Heart right ventricle (tissue), 16 donors: ENCODE measurements at regions not wholly inside any gene's neighbourhood (a gene's known extent, or its start where the extent isn't known, plus 50 kb on each side); places are given as distances from the start of the nearest gene placed in this dataset.

Experiments
- ATAC-seq, 8 donors: fragments of 200-7000 bp; cut with Tn5 transposase; one replicate each; pipeline ENCODE4 v1.9.1; 2020; ENCODE audit warnings: mild to moderate bottlenecking in 8 of 8, moderate library complexity in 8 of 8, moderate number of reproducible peaks in 1 of 8
- DNase-seq, 2 donors: peaks; one replicate each; pipeline ENCODE4 v3.0.0-alpha.2; 2020
- H3K27ac ChIP-seq, 10 donors: fragments of 200-600 bp; sonication (generic) in 2 of 10; one replicate each; pipeline versions ENCODE4 v1.5.0 to v1.8.0; 2020 to 2022; ENCODE audit warnings: mild to moderate bottlenecking in 3 of 10
- H3K27me3 ChIP-seq, 7 donors: fragments of 200-600 bp; one replicate each; pipeline ENCODE4 v1.8.0; 2021 to 2022; ENCODE audit warnings: mild to moderate bottlenecking in 2 of 7
- H3K36me3 ChIP-seq, 9 donors: fragments of 200-600 bp; sonication (generic) in 1 of 9; one replicate each; pipeline versions ENCODE4 v1.5.0 to v1.8.0; 2020 to 2022; ENCODE audit warnings: mild to moderate bottlenecking in 2 of 9
- H3K4me1 ChIP-seq, 9 donors: fragments of 200-600 bp; sonication (generic) in 1 of 9; one replicate each; pipeline versions ENCODE4 v1.5.0 to v1.8.0; 2020 to 2022; ENCODE audit warnings: mild to moderate bottlenecking in 4 of 9
- H3K4me3 ChIP-seq, 10 donors: fragments of 200-600 bp; sonication (generic) in 2 of 10; one replicate each; pipeline versions ENCODE4 v1.5.0 to v1.8.0; 2020 to 2022; ENCODE audit warnings: mild to moderate bottlenecking in 7 of 10, moderate library complexity in 2 of 10
- H3K9me3 ChIP-seq, 11 donors: fragments of 200-600 bp in 10 of 11; sonication (generic) in 2 of 11; one replicate each; pipeline versions ENCODE4 v1.5.0 to v1.8.0; 2013 to 2022; ENCODE audit warnings: mild to moderate bottlenecking in 2 of 11, control low read depth in 1 of 11, moderate library complexity in 1 of 11
- WGBS, 2 donors: extraction: QIAGEN DNeasy Blood & Tissue Kit; methylation state at CpG; one replicate each; pipeline ENCODE4 v1.1.7; 2013; ENCODE audit warnings: inconsistent platforms in 1 of 2; 5-methylcytosine and 5-hydroxymethylcytosine counted together
- intact Hi-C, 10 donors: fragments of 100-400 bp; cut with DNase I; formaldehyde crosslinking; loops; one replicate each; pipeline versions ENCODE4 v1.11.1 to v1.14.2; 2022
- TF ChIP-seq, protein P1 (sequence below), 9 donors: fragments of 200-600 bp; sonication (generic) in 2 of 9; IDR thresholded peaks; one replicate each; pipeline versions ENCODE4 v1.5.0 to v1.8.0; 2021 to 2022; ENCODE audit warnings: antibody characterized with exemption in 9 of 9, mild to moderate bottlenecking in 5 of 9, moderate library complexity in 1 of 9
- donor health status: Arrhythmogenic right ventricular cardiomyopathy.
- donor health status: ischemic (EF 13 %, LVEDD 7.1; RV severe dilation, severe dysfunction).
- donor health status: healthy with polysubstance abuse.
- donor health status: DM: no; HTN: yes; CAD: no.
- donor health status: DM: no; HTN: no; CAD: no.
- donor health status: ischemic (EF 25% LVEDD 6.9; RV normal size, moderate dysfunction).
- donor health status: ischemic (EF 25% LVEDD 5.7; RV mildly dilated, moderate dysfunction).
- donor health status: healthy.
- donor health status: DM: yes; HTN: yes; CAD: no.
- donor health status: Ischemic cardiomyopathy.
- donor health status: ischemic (EF 35%, LVEDD 5.7; RV mildly dilated, moderate dysfunction).
- donor health status: nonischemic (EF 11% LVEDD 7.7; RV severe dilation, severe dysfunction).
- donor health status: DM: yes; HTN: yes; CAD: no.
- donor health status: PGD.
- donor health status: ischemic (EF 29% LVEDD 5.4; RV normal size, mild dysfunction).
- donor health status: nonischemic (EF 23%, LVEDD 6.1; RV moderate dilation, normal function).

DNA sequence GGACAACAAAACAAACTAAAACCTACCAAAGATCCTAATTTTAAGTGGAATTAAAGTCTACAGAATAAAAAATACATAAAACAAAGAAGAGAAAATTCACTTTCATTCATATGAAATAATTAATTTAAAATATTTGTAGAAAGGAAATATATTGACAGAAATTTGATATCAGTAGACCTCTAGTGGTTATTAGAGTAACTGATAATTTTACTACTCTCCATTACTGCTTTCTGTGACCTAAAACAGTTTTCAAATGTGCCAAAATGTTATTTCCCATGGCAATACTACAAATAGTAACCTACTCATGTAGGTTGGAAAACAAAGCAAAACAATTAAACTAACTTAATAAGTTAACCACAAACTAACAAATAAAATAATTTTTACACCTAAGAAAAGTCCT is 147.1 kb downstream of the NOL4 start:
- no peak overlapping the region for H3K27ac ChIP-seq
- H3K4me1 ChIP-seq = no peaks in the 10 kb centered on the region
- no peaks in the 10 kb centered on the region for H3K36me3 ChIP-seq
- DNase-seq (no peak), ATAC-seq (no peak)
- no peaks in the 10 kb centered on the region for H3K9me3 ChIP-seq
- no peak overlapping the region for H3K4me3 ChIP-seq
- H3K27me3 ChIP-seq = no peaks in the 10 kb centered on the region
- TF ChIP-seq, protein P1, sequence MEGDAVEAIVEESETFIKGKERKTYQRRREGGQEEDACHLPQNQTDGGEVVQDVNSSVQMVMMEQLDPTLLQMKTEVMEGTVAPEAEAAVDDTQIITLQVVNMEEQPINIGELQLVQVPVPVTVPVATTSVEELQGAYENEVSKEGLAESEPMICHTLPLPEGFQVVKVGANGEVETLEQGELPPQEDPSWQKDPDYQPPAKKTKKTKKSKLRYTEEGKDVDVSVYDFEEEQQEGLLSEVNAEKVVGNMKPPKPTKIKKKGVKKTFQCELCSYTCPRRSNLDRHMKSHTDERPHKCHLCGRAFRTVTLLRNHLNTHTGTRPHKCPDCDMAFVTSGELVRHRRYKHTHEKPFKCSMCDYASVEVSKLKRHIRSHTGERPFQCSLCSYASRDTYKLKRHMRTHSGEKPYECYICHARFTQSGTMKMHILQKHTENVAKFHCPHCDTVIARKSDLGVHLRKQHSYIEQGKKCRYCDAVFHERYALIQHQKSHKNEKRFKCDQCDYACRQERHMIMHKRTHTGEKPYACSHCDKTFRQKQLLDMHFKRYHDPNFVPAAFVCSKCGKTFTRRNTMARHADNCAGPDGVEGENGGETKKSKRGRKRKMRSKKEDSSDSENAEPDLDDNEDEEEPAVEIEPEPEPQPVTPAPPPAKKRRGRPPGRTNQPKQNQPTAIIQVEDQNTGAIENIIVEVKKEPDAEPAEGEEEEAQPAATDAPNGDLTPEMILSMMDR (IDR thresholded peaks at IDR 0.05) = no peak
- intact Hi-C loops = loop anchor here in 1 of 10 donors (10.0 kb wide), 1 partner anchor 63 kb away; no protein-coding TSS in a partner anchor

DNA sequence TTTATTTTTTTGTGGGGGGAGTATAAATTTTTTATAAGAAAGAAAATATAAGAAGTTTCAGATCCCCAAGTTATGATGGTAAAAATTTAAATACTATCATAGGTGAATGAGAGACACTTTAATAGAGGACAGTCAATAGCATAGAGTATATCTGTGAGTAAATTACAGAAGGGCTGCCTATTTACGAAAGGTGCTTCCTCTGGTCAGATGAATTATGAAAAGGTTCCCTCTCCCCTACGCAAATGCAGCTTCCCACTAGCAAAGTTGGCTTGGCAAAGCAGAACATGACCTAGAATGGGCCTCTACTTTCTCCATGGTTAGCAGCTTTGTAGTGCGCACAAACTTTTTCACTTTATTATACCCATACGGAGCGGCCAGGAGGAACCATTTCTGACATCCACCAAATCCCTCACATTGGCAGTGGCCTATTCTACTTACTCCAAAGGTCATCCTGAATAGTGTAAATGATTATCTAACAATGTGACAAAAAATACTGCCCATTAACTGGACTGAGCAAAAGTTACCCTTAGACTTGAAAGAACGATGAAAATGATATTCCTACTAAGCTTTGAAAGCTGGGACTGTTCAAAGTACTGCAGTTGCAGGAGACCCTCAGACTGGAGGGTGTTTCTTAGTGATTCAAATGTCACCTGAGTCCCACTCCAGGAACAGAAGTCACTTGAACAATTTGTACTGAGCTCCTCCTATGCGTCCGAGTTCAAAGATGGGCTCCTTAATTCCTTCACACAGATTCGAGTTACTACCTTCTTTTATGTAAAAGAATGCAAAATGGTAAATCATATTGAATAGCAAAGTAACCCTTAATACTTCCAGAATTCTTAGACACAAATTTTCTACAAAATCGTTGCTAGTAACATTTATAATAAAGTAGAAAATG is 148.5 kb downstream of the NOL4 start:
- TF ChIP-seq, protein P1 (IDR thresholded peaks at IDR 0.05) = no peak
- Histone ChIP-seq H3K27ac (no peak overlapping the region), H3K4me1 (no peaks in the 10 kb centered on the region), H3K27me3 (no peaks in the 10 kb centered on the region), H3K36me3 (no peaks in the 10 kb centered on the region), H3K4me3 (no peak overlapping the region), H3K9me3 (no peaks in the 10 kb centered on the region)
- intact Hi-C loops = loop anchor here in 1 of 10 donors (10.0 kb wide), 1 partner anchor 61 kb away; no protein-coding TSS in a partner anchor
- ATAC-seq = no peak
- DNase-seq = no peak
- 82 to 92% methylated on average over 10 of the region's 10 CpGs for WGBS, 2 donors

GRCh38 chr18:34061226-34061625 is 163.5 kb downstream of the NOL4 start:
- ATAC-seq (no peak), DNase-seq (no peak)
- Histone ChIP-seq H3K4me1 (no peaks in the 10 kb centered on the region), H3K27ac (no peak overlapping the region), H3K4me3 (no peak overlapping the region), H3K36me3 (no peaks in the 10 kb centered on the region), H3K27me3 (no peaks in the 10 kb centered on the region), H3K9me3 (peaks cover 0 to 16% (median 0%) of the 10 kb centered on the region in 11 donors)
- intact Hi-C loops = no loop called here
- TF ChIP-seq, protein P1 (IDR thresholded peaks at IDR 0.05) = no peak

GRCh38 chr18:34055227-34055626 is 169.5 kb downstream of the NOL4 start:
- TF ChIP-seq, protein P1 (IDR thresholded peaks at IDR 0.05) = no peak
- Histone ChIP-seq H3K36me3 (no peaks in the 10 kb centered on the region), H3K4me1 (no peaks in the 10 kb centered on the region), H3K4me3 (no peak overlapping the region), H3K9me3 (peaks cover 0 to 34% (median 4%) of the 10 kb centered on the region in 11 donors), H3K27ac (no peak overlapping the region), H3K27me3 (no peaks in the 10 kb centered on the region)
- WGBS, 2 donors = 55 to 61% methylated on average over 1 of the region's 1 CpG
- ATAC-seq = no peak
- intact Hi-C loops = no loop called here
- no peak for DNase-seq
